ENCODE measurements at regions not wholly inside any gene's neighbourhood (a gene's known extent, or its start where the extent isn't known, plus 50 kb on each side); places are given as distances from the start of the nearest gene placed in this dataset.

- no peak for TF ChIP-seq CTCF (IDR thresholded peaks at IDR 0.05)
- no peak for TF ChIP-seq POLR2A (IDR thresholded peaks at IDR 0.05)
- TF ChIP-seq EP300 (IDR thresholded peaks at IDR 0.05): no peak
Observed at GRCh38 chr12:67426067-67426466, 156.9 kb downstream of the CAND1 start.

Measured in tibial nerve (tissue), 4 donors.